GM10266 (cell line): ENCODE measurements at regions not wholly inside any gene's neighbourhood (a gene's known extent, or its start where the extent isn't known, plus 50 kb on each side); places are given as distances from the start of the nearest gene placed in this dataset.

Source experiments
- DNase-seq: peaks from one replicate; pipeline ENCODE4 v3.0.0; 2012; ENCODE audit errors: extremely low spot score
- TF ChIP-seq, protein P1 (sequence below): IDR thresholded peaks from 2 replicates; pipeline ENCODE4 v1.5.1; 2012; ENCODE audit warnings: mild to moderate bottlenecking, low read depth; ENCODE audit not compliant: control insufficient read depth, insufficient read depth; ENCODE audit errors: missing control alignments

DNA sequence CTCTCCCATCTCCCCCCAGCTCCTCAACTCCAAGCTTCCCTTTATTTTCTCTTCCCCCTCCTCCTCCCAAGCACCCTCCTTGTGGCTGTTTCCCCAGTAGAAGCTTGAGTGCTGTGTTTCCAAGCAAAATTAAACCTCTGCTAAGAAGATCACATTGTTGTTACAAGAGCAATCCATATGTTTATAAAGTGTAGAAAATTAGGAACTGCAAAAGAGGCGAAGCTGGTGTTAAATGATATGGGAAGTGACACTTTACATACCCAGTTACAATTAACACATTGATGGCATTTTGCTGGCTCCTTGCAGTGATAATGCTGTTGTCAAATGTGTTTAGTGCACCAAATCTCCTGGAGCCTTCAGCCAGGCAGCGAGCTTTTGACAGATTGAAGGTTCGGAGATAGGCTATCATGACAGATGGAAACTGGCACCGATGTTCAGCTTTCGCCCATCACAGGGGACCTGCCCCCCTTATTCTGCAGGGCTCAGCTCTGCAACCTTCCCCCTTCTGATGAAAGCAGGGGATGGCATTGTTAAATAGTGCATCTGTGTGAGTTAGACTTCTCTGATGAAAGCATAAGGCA lies 259.8 kb upstream of the ATP5MC3 start:
- DNase-seq = no peak
- TF ChIP-seq, protein P1, sequence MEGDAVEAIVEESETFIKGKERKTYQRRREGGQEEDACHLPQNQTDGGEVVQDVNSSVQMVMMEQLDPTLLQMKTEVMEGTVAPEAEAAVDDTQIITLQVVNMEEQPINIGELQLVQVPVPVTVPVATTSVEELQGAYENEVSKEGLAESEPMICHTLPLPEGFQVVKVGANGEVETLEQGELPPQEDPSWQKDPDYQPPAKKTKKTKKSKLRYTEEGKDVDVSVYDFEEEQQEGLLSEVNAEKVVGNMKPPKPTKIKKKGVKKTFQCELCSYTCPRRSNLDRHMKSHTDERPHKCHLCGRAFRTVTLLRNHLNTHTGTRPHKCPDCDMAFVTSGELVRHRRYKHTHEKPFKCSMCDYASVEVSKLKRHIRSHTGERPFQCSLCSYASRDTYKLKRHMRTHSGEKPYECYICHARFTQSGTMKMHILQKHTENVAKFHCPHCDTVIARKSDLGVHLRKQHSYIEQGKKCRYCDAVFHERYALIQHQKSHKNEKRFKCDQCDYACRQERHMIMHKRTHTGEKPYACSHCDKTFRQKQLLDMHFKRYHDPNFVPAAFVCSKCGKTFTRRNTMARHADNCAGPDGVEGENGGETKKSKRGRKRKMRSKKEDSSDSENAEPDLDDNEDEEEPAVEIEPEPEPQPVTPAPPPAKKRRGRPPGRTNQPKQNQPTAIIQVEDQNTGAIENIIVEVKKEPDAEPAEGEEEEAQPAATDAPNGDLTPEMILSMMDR = no peak

DNA sequence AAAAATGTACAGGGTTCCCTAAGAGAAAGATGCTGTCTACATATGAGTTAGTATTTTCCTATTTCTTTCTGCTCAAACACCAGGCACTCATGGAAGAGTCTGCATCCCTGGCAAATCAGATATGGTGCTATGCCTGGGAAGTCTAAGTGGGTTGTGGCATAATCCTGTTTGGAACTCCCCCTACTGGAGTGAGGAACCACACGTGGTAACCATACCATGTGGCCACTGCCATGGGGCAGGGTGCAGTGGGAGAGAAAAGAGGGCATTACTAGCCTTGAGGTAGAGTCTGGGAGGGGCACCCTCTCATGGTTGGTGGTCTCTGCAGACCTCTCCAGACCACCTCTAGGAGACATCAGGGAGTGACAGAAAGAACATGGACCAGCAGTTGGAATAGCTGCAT lies 257.9 kb upstream of the ATP5MC3 start:
- TF ChIP-seq, protein P1 = no peak

DNA sequence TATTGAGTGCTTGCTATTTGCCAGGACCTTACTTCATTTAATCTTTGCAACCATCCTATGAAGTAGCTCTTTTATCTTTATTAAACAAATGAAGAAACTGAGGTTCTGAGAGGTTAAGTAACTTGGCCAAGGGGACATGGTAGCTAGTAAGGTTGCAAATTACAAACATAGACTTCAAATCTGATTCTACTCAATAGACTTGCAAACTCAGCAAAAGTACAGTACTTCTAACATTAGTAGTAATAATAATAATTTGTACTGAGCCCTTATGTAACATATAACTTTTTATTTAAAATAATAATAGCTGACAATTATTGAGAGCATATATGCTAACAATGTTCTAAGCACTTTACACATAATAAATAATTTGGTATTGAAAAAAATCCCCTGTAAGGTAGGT lies 255.7 kb upstream of the ATP5MC3 start:
- TF ChIP-seq, protein P1 = no peak
- no peak for DNase-seq

More for the DNA sequence above, 257.9 kb upstream of the ATP5MC3 start:
- DNase-seq = no peak

DNA sequence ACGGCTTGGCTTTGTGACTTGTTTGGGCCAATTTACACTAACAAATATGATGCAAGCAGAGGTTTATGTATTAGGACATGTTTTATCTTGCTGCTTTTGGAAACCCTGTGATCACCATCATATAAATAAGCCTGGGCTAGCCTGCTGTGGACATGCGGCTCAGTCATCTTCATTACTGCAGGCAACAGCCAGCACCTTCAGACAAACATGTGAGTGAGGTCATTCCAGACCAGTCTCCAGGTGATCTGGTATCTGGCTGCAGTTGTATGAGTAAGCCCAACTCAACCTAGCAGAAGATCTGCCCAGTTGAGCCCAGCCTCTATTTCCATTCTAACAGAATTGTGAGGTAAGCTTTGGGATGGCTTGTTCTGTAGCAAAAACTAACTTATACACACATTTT lies 254.6 kb upstream of the ATP5MC3 start:
- TF ChIP-seq, protein P1 = no peak
- no peak for DNase-seq

DNA sequence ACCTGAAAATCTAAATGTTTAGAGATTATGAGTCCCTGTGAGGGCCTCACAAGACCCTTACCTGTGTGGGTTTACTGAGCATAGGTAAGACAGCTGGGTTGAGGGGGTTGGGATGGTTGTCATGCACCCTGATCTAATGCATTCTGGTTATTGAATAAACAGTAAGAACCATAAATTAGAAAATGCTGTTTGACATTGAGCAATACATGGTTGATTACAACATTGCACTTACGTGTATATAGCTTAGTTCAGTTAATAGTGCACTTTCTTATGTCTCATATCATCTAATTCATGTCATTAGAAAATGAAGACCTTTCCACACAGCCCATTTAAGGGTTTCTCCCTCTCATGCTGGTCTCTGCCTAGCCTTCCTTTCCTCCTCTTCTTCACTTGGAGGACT lies 253.5 kb upstream of the ATP5MC3 start:
- TF ChIP-seq, protein P1 = no peak
- DNase-seq = no peak

DNA sequence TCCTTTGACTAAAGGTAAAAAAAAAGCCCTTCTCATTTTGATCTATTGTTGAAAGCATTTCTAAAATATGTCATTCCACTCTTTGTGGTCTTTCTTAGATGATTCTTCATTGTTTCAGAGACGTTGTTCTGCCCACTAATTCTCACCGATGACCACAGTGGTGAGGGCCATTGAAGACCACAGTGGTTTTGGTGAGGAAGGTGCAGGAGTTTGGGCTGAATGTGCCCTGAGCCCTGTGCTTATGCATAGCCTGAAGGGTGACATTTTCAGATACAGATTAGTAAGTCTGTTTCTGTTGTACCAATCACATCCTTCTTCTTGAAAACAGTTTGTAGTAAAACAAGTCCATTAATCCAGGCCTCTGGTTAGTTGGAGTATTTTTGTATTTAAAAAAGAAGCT lies 251.3 kb upstream of the ATP5MC3 start:
- no peak for DNase-seq
- TF ChIP-seq, protein P1 = no peak

DNA sequence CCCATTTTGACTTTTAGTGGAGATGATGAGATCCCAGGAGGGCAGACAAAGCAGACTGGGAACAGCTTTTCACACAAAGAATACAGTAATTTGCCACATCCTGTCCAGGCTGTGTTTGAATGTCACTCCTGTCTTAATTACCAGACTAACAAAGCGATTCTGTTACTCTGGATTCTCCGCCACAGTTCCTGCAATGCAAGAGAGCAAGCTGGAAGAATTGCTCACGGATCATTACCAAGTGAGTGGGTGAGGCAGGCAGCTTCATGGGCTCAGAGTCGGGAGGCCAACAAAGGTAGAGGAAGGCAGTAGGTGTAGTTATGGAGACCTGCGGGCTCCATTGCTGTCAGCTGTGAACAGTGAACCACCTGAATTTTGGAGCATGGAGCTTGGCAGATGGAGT lies 250.5 kb upstream of the ATP5MC3 start:
- no peak for DNase-seq
- TF ChIP-seq, protein P1 = no peak
